Esophagus squamous epithelium (tissue), 4 donors: ENCODE measurements at regions not wholly inside any gene's neighbourhood (a gene's known extent, or its start where the extent isn't known, plus 50 kb on each side); places are given as distances from the start of the nearest gene placed in this dataset.

Source experiments
- POLR2A ChIP-seq, 4 donors: fragments of 450-650 bp; IDR thresholded peaks; one replicate each; pipeline ENCODE4 v1.6.1; 2017; ENCODE audit warnings: antibody characterized with exemption in 4 of 4, mild to moderate bottlenecking in 4 of 4, moderate library complexity in 3 of 4
- TF ChIP-seq, protein P1 (sequence below), 6 experiments: fragments of 450-650 bp in 4 of 6; fragments of 200-600 bp in 2 of 6; sonication (generic) in 2 of 6; IDR thresholded peaks; one replicate each; pipeline ENCODE4 v1.5.1; 2016 to 2019; ENCODE audit warnings: antibody characterized with exemption in 6 of 6, mild to moderate bottlenecking in 4 of 6, moderate library complexity in 4 of 6

DNA sequence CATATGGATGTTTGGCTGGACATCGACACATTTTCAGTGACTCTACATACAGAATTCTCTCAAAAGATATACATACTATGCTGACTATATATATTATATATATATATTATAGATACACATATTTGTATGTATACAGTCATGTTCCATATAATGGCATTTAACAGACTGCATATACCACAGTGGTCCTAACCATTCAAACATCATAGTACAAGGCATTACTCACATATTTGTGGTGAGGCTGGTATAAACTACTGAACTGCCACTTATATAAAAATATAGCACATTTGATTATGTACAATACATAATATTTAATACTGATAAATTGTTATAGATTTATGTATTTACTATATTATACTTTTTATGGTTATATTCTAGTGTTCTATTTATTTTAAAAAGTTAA lies 168.5 kb downstream of the IL15 start:
- TF ChIP-seq, protein P1, sequence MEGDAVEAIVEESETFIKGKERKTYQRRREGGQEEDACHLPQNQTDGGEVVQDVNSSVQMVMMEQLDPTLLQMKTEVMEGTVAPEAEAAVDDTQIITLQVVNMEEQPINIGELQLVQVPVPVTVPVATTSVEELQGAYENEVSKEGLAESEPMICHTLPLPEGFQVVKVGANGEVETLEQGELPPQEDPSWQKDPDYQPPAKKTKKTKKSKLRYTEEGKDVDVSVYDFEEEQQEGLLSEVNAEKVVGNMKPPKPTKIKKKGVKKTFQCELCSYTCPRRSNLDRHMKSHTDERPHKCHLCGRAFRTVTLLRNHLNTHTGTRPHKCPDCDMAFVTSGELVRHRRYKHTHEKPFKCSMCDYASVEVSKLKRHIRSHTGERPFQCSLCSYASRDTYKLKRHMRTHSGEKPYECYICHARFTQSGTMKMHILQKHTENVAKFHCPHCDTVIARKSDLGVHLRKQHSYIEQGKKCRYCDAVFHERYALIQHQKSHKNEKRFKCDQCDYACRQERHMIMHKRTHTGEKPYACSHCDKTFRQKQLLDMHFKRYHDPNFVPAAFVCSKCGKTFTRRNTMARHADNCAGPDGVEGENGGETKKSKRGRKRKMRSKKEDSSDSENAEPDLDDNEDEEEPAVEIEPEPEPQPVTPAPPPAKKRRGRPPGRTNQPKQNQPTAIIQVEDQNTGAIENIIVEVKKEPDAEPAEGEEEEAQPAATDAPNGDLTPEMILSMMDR (IDR thresholded peaks at IDR 0.05), result no peak
- no peak for TF ChIP-seq POLR2A (IDR thresholded peaks at IDR 0.05)
